ENCODE measurements at regions not wholly inside any gene's neighbourhood (a gene's known extent, or its start where the extent isn't known, plus 50 kb on each side); places are given as distances from the start of the nearest gene placed in this dataset.
"Not testable (repeated sequence)": the region's sequence is repeated elsewhere in the genome, so short reads cannot be mapped to it uniquely, and the experiment has no call there.

GRCh38 chrX:45434231-45434630, 233.6 kb upstream of the DIPK2B start:
- H3K4me3 Mint-ChIP-seq: no peak overlapping the region
- H3K27me3 Mint-ChIP-seq (ENCODE audit: insufficient read depth): no peaks in the 10 kb centered on the region
- no peaks in the 10 kb centered on the region for H3K4me1 Mint-ChIP-seq (ENCODE audit: low read depth)
- peaks cover 3% of the 10 kb centered on the region for H3K9me3 Mint-ChIP-seq
- H3K36me3 Mint-ChIP-seq (ENCODE audit: low read depth): no peaks in the 10 kb centered on the region
- intact Hi-C loops (cut with micrococcal nuclease): no loop called here
- H3K27ac Mint-ChIP-seq: no peak overlapping the region
- no peak for DNase-seq (ENCODE audit: low spot score)

- H3K4me3 Mint-ChIP-seq: no peak overlapping the region
- H3K27ac Mint-ChIP-seq: no peak overlapping the region
- H3K4me1 Mint-ChIP-seq (ENCODE audit: low read depth): no peaks in the 10 kb centered on the region
- intact Hi-C loops (cut with micrococcal nuclease): no loop called here
- H3K36me3 Mint-ChIP-seq (ENCODE audit: low read depth): no peaks in the 10 kb centered on the region
- no peaks in the 10 kb centered on the region for H3K27me3 Mint-ChIP-seq (ENCODE audit: insufficient read depth)
- no peak for DNase-seq (ENCODE audit: low spot score)
- peaks cover 3% of the 10 kb centered on the region for H3K9me3 Mint-ChIP-seq
Observed at GRCh38 chrX:45428831-45429230, 228.2 kb upstream of the DIPK2B start.

- DNase-seq (ENCODE audit: low spot score): no peak
- H3K4me3 Mint-ChIP-seq: no peak overlapping the region
- no peaks in the 10 kb centered on the region for H3K36me3 Mint-ChIP-seq (ENCODE audit: low read depth)
- no peak overlapping the region for H3K27ac Mint-ChIP-seq
- no peaks in the 10 kb centered on the region for H3K9me3 Mint-ChIP-seq
- H3K4me1 Mint-ChIP-seq (ENCODE audit: low read depth): no peaks in the 10 kb centered on the region
- peaks cover 2% of the 10 kb centered on the region for H3K27me3 Mint-ChIP-seq (ENCODE audit: insufficient read depth)
- intact Hi-C loops (cut with micrococcal nuclease): no loop called here
Observed at GRCh38 chrX:45424326-45424725, 223.7 kb upstream of the DIPK2B start.

- no peak overlapping the region for H3K27ac Mint-ChIP-seq
- H3K27me3 Mint-ChIP-seq (ENCODE audit: insufficient read depth): peaks cover 2% of the 10 kb centered on the region
- H3K4me3 Mint-ChIP-seq: no peak overlapping the region
- H3K36me3 Mint-ChIP-seq (ENCODE audit: low read depth): no peaks in the 10 kb centered on the region
- intact Hi-C loops (cut with micrococcal nuclease): no loop called here
- H3K4me1 Mint-ChIP-seq (ENCODE audit: low read depth): no peaks in the 10 kb centered on the region
- no peaks in the 10 kb centered on the region for H3K9me3 Mint-ChIP-seq
- no peak for DNase-seq (ENCODE audit: low spot score)
Observed at GRCh38 chrX:45422216-45422925, 221.7 kb upstream of the DIPK2B start.

- Mint-ChIP-seq H3K36me3 (ENCODE audit: low read depth) (no peaks in the 10 kb centered on the region), H3K9me3 (no peaks in the 10 kb centered on the region), H3K4me3 (no peak overlapping the region), H3K27me3 (ENCODE audit: insufficient read depth) (peaks cover 2% of the 10 kb centered on the region), H3K27ac (no peak overlapping the region), H3K4me1 (ENCODE audit: low read depth) (no peaks in the 10 kb centered on the region)
- DNase-seq (ENCODE audit: low spot score): no peak
- intact Hi-C loops (cut with micrococcal nuclease): no loop called here
Observed at GRCh38 chrX:45421806-45422205, 221.1 kb upstream of the DIPK2B start.

- Mint-ChIP-seq H3K4me3 (no peak overlapping the region), H3K36me3 (ENCODE audit: low read depth) (no peaks in the 10 kb centered on the region), H3K27ac (no peak overlapping the region), H3K9me3 (peaks cover 6% of the 10 kb centered on the region), H3K4me1 (ENCODE audit: low read depth) (peaks cover 18% of the 10 kb centered on the region), H3K27me3 (ENCODE audit: insufficient read depth) (no peaks in the 10 kb centered on the region)
- no peak for DNase-seq (ENCODE audit: low spot score)
- intact Hi-C loops (cut with micrococcal nuclease): no loop called here
Observed at GRCh38 chrX:45404206-45404605, 203.5 kb upstream of the DIPK2B start.

GRCh38 chrX:45401923-45402322, 201.2 kb upstream of the DIPK2B start:
- Mint-ChIP-seq H3K27me3 (ENCODE audit: insufficient read depth) (no peaks in the 10 kb centered on the region), H3K4me3 (no peak overlapping the region), H3K4me1 (ENCODE audit: low read depth) (peaks cover 18% of the 10 kb centered on the region), H3K27ac (no peak overlapping the region), H3K9me3 (peaks cover 6% of the 10 kb centered on the region), H3K36me3 (ENCODE audit: low read depth) (no peaks in the 10 kb centered on the region)
- intact Hi-C loops (cut with micrococcal nuclease): no loop called here
- DNase-seq (ENCODE audit: low spot score): no peak

- H3K4me3 Mint-ChIP-seq; H3K27me3 Mint-ChIP-seq (ENCODE audit: insufficient read depth); H3K36me3 Mint-ChIP-seq (ENCODE audit: low read depth); H3K9me3 Mint-ChIP-seq; DNase-seq (ENCODE audit: low spot score); intact Hi-C loops (cut with micrococcal nuclease); H3K27ac Mint-ChIP-seq: not testable (repeated sequence)
- H3K4me1 Mint-ChIP-seq (ENCODE audit: low read depth): peaks cover 18% of the 10 kb centered on the region
Observed at GRCh38 chrX:45400951-45401725, 200.5 kb upstream of the DIPK2B start.

GRCh38 chrX:45400027-45400779, 199.5 kb upstream of the DIPK2B start:
- Mint-ChIP-seq H3K4me1 (ENCODE audit: low read depth) (peaks cover 18% of the 10 kb centered on the region), H3K36me3 (ENCODE audit: low read depth) (no peaks in the 10 kb centered on the region), H3K4me3 (no peak overlapping the region), H3K9me3 (no peaks in the 10 kb centered on the region), H3K27me3 (ENCODE audit: insufficient read depth) (no peaks in the 10 kb centered on the region), H3K27ac (no peak overlapping the region)
- intact Hi-C loops (cut with micrococcal nuclease): no loop called here
- DNase-seq (ENCODE audit: low spot score): no peak

GRCh38 chrX:45385757-45386156, 185.1 kb upstream of the DIPK2B start:
- Mint-ChIP-seq H3K9me3 (peaks cover 3% of the 10 kb centered on the region), H3K4me1 (ENCODE audit: low read depth) (no peaks in the 10 kb centered on the region), H3K36me3 (ENCODE audit: low read depth) (no peaks in the 10 kb centered on the region), H3K27me3 (ENCODE audit: insufficient read depth) (peaks cover 2% of the 10 kb centered on the region), H3K4me3 (no peak overlapping the region), H3K27ac (no peak overlapping the region)
- DNase-seq (ENCODE audit: low spot score): no peak
- intact Hi-C loops (cut with micrococcal nuclease): no loop called here

GRCh38 chrX:45381841-45382240, 181.2 kb upstream of the DIPK2B start:
- intact Hi-C loops (cut with micrococcal nuclease): no loop called here

GRCh38 chrX:45381366-45381765, 180.7 kb upstream of the DIPK2B start:
- H3K4me1 Mint-ChIP-seq (ENCODE audit: low read depth): no peaks in the 10 kb centered on the region
- no peak for DNase-seq (ENCODE audit: low spot score)
- H3K4me3 Mint-ChIP-seq: no peak overlapping the region
- H3K36me3 Mint-ChIP-seq (ENCODE audit: low read depth): no peaks in the 10 kb centered on the region
- H3K27me3 Mint-ChIP-seq (ENCODE audit: insufficient read depth): peaks cover 2% of the 10 kb centered on the region
- no peak overlapping the region for H3K27ac Mint-ChIP-seq
- H3K9me3 Mint-ChIP-seq: peaks cover 3% of the 10 kb centered on the region
- intact Hi-C loops (cut with micrococcal nuclease): no loop called here

More at GRCh38 chrX:45381841-45382240, 181.2 kb upstream of the DIPK2B start:
- Mint-ChIP-seq H3K27me3 (ENCODE audit: insufficient read depth) (peaks cover 2% of the 10 kb centered on the region), H3K4me3 (no peak overlapping the region), H3K9me3 (peaks cover 3% of the 10 kb centered on the region), H3K27ac (no peak overlapping the region), H3K36me3 (ENCODE audit: low read depth) (no peaks in the 10 kb centered on the region), H3K4me1 (ENCODE audit: low read depth) (no peaks in the 10 kb centered on the region)
- no peak for DNase-seq (ENCODE audit: low spot score)

GRCh38 chrX:45379236-45379635, 178.6 kb upstream of the DIPK2B start:
- H3K27me3 Mint-ChIP-seq (ENCODE audit: insufficient read depth): peaks cover 2% of the 10 kb centered on the region
- H3K4me3 Mint-ChIP-seq: no peak overlapping the region
- no peak for DNase-seq (ENCODE audit: low spot score)
- H3K4me1 Mint-ChIP-seq (ENCODE audit: low read depth): no peaks in the 10 kb centered on the region
- H3K9me3 Mint-ChIP-seq: peaks cover 8% of the 10 kb centered on the region
- H3K36me3 Mint-ChIP-seq (ENCODE audit: low read depth): no peaks in the 10 kb centered on the region
- intact Hi-C loops (cut with micrococcal nuclease): no loop called here
- no peak overlapping the region for H3K27ac Mint-ChIP-seq

Data from activated T-helper 1 cell treated with anti-CD3 and anti-CD28 coated beads, Interleukin-12 subunit alpha, Interleukin-12 subunit beta, Interleukin-2, Interleukin-4 antibody, amounts not matched to agents 30 ng/mL and 10 ng/mL and 1 ng/mL, durations not matched to agents 14 hours and 24 hours and 36 hours (primary cell).